ENCODE measurements at regions not wholly inside any gene's neighbourhood (a gene's known extent, or its start where the extent isn't known, plus 50 kb on each side); places are given as distances from the start of the nearest gene placed in this dataset.
"Not testable (repeated sequence)": the region's sequence is repeated elsewhere in the genome, so short reads cannot be mapped to it uniquely, and the experiment has no call there.

GRCh38 chr20:56875803-56876202 is 246.7 kb downstream of the TFAP2C start:
- ATAC-seq = no peak

GRCh38 chr20:56885521-56885920 is 256.4 kb downstream of the TFAP2C start:
- ATAC-seq = no peak

GRCh38 chr20:56890011-56890410 is 260.9 kb downstream of the TFAP2C start:
- no peak for ATAC-seq

GRCh38 chr20:56893226-56893917 is 264.3 kb downstream of the TFAP2C start:
- no peak for ATAC-seq

- ATAC-seq = no peak
These were observed 267.3 kb downstream of the TFAP2C start for GRCh38 chr20:56896447-56896846.

- no peak for ATAC-seq
These were observed 268.3 kb downstream of the TFAP2C start for GRCh38 chr20:56897318-56897957.

- ATAC-seq = no peak
These were observed 268.8 kb downstream of the TFAP2C start for GRCh38 chr20:56897958-56898349.

- no peak for ATAC-seq
These were observed 270.4 kb downstream of the TFAP2C start for GRCh38 chr20:56899506-56899905.

- ATAC-seq = no peak
These were observed 271.1 kb downstream of the TFAP2C start for GRCh38 chr20:56900252-56900651.

- ATAC-seq = peak; percentile 56
These were observed 274.3 kb downstream of the TFAP2C start for GRCh38 chr20:56903421-56903820.

GRCh38 chr20:56903858-56904257 is 274.8 kb downstream of the TFAP2C start:
- ATAC-seq = no peak

GRCh38 chr20:56909918-56910714 is 281.0 kb downstream of the TFAP2C start:
- ATAC-seq = no peak

GRCh38 chr20:56911946-56912345 is 282.8 kb downstream of the TFAP2C start:
- no peak for ATAC-seq

- no peak for ATAC-seq
These were observed 285.4 kb downstream of the TFAP2C start for GRCh38 chr20:56914532-56914931.

- no peak for ATAC-seq
These were observed 287.2 kb downstream of the TFAP2C start for GRCh38 chr20:56916345-56916622.

GRCh38 chr20:56920041-56920440 is 290.9 kb downstream of the TFAP2C start:
- not testable (repeated sequence) for ATAC-seq

- no peak for ATAC-seq
These were observed 293.4 kb downstream of the TFAP2C start for GRCh38 chr20:56922497-56922896.

- no peak for ATAC-seq
These were observed 295.4 kb downstream of the TFAP2C start for GRCh38 chr20:56924292-56925081.

- ATAC-seq = no peak
These were observed 296.1 kb downstream of the TFAP2C start for GRCh38 chr20:56925082-56925830.

- ATAC-seq = no peak
These were observed 296.7 kb downstream of the TFAP2C start for GRCh38 chr20:56925831-56926170.

- no peak for ATAC-seq
These were observed 297.4 kb downstream of the TFAP2C start for GRCh38 chr20:56926501-56926900.

GRCh38 chr20:56927127-56927526 is 298.0 kb downstream of the TFAP2C start:
- no peak for ATAC-seq

All from esophagus mucosa (tissue), 1 donor.